HG02642 (cell line): ENCODE measurements at regions not wholly inside any gene's neighbourhood (a gene's known extent, or its start where the extent isn't known, plus 50 kb on each side); places are given as distances from the start of the nearest gene placed in this dataset.

ENCODE experiments used
- ATAC-seq: cut with Tn5 transposase; IDR thresholded peaks from one replicate; pipeline ENCODE4 v1.9.1; 2021; ENCODE audit warnings: mild to moderate bottlenecking; ENCODE audit not compliant: unreplicated experiment, poor library complexity

DNA sequence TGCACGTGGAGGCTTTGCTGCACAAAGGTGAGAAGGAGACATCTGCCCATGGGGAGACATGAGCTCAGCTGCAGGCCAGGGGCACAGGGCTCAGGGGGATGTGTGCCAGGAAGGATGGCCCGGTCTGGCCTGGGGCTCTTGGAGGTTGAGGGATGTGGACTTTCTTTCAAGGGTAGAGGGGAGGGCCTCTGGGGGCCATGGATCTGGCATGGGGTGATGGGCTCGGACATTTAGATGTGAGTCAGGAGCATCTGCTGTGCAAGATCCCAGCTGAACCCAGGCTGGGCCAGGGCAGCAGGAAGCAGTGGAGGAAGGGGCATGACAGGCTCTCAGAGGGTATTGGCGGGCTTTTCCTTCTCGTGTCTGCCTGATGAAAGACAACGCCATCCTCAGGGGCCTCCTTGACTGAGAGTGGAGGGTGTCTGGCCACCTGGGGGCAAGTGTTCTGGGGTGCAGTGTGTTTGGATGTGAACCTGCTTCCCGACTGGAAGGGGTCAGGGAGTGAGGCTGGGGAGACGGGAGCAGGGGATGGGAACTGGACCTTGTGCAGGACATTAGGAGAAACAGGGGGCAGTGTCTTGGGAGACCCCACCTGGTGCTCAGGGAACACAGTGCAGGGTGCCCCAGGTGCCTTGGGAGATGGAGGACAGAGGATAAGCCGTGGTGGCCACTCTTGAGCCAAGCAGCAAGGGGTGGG, 156.1 kb downstream of the ERMARD start:
- no peak for ATAC-seq

GRCh38 chr6:169906688-169907418, 155.4 kb downstream of the ERMARD start:
- no peak for ATAC-seq

- no peak for ATAC-seq
These were observed 154.7 kb downstream of the ERMARD start for GRCh38 chr6:169906004-169906687.

GRCh38 chr6:169905041-169905807, 153.8 kb downstream of the ERMARD start:
- no peak for ATAC-seq

GRCh38 chr6:169904051-169904922, 152.9 kb downstream of the ERMARD start:
- ATAC-seq = no peak

GRCh38 chr6:169903122-169903521, 151.7 kb downstream of the ERMARD start:
- no peak for ATAC-seq

GRCh38 chr6:169902604-169903003, 151.2 kb downstream of the ERMARD start:
- no peak for ATAC-seq

DNA sequence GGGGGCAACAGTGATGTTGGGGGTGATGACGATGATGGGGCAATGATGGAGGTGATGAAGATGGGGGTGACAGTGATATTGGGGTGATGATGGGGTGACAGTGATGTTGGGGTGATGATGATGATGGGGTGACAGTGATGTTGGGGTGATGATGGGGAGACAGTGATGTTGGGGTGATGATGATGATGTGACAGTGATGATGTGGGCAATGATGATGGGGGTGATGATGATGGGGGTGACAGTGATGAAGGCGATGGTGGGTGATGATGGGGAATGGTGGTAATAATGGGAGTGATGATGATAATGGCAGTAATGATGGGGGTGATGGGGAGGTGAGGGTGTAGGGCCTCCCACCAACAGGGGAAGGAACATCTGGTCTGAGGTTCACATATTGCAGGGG, 150.6 kb downstream of the ERMARD start:
- no peak for ATAC-seq

- ATAC-seq = no peak
These were observed 148.2 kb downstream of the ERMARD start for GRCh38 chr6:169899481-169900145.

- no peak for ATAC-seq
These were observed 147.5 kb downstream of the ERMARD start for GRCh38 chr6:169898788-169899480.

- ATAC-seq = no peak
These were observed 146.4 kb downstream of the ERMARD start for GRCh38 chr6:169897601-169898358.

GRCh38 chr6:169896826-169897456, 145.5 kb downstream of the ERMARD start:
- ATAC-seq = no peak

- ATAC-seq = no peak
These were observed 144.7 kb downstream of the ERMARD start for GRCh38 chr6:169895926-169896761.

DNA sequence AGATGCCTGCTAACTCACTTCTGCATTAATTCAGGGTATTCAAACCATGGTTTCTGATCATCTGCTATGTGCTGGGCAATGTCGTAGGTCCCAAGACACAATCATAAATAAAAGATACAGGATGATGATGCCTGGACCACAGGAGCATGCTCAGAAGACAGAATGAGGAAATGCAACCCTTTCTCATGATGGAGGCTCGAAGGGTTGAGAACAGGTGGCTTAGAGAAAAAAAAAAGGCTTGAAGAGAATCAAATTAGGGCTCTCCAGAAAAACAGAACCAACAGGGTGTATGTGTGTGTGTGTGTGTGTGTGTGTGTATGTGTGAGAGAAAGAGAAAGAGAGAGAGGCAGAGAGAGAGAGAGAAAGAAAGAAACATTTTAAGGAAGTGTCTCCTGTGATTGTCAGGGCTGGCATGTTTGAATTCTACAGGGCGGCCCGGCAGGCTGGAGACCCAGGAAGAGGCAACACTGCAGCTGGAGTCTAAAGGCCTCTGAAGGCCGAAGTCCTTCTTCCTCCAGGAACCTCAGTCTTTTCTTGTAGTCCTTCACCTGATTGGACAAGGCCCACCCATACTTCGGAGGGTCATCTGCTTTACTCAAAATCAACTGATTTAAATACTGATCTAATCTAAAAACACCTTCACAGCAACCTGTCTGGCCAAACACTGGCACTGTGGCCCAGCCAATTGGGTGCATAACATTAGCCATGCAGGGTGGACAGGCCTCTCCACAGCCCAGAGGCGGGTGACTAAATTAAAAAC, 143.8 kb downstream of the ERMARD start:
- ATAC-seq = no peak

DNA sequence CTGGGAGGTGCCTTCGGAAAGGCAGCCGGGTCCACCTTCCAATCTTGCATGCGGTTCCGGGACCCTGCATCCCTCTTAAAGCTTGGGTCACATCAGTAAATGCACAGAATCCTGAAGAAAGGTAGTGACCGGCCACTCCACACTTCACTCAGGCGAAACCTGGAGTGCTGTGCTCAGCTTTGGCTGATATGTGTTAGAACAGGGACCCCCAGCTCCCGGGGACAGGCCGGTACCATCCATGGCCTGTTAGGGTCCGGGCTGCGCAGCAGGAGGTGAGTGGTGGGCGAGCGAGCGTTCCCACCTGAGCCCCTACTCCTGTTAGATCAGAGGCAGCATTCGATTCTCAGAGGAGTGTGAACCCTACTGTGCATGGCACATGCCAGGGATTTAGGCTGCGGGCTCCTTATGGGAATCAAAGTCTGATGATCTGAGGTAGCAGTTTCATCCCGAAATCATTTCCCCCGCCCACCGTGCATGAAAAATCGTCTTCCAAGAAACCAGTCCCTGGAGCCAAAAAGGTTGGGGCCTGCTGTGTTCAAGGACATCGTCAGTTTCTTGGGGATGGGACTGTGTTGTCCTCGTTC, 143.0 kb downstream of the ERMARD start:
- no peak for ATAC-seq
